Thyroid gland (tissue), 4 donors: ENCODE measurements at regions not wholly inside any gene's neighbourhood (a gene's known extent, or its start where the extent isn't known, plus 50 kb on each side); places are given as distances from the start of the nearest gene placed in this dataset.

Experiments
- POLR2A ChIP-seq, 2 donors: fragments of 450-650 bp; IDR thresholded peaks; one replicate each; pipeline ENCODE4 v1.6.1; 2017; ENCODE audit warnings: antibody characterized with exemption in 2 of 2, mild to moderate bottlenecking in 2 of 2, moderate library complexity in 1 of 2
- TF ChIP-seq, protein P1 (sequence below), 6 experiments: fragments of 200-600 bp in 3 of 6; fragments of 450-650 bp in 3 of 6; sonication (generic) in 3 of 6; IDR thresholded peaks; one replicate each; pipeline ENCODE4 v1.5.1; 2016 to 2019; ENCODE audit warnings: antibody characterized with exemption in 6 of 6, mild to moderate bottlenecking in 2 of 6, inconsistent platforms in 1 of 6, moderate library complexity in 1 of 6

DNA sequence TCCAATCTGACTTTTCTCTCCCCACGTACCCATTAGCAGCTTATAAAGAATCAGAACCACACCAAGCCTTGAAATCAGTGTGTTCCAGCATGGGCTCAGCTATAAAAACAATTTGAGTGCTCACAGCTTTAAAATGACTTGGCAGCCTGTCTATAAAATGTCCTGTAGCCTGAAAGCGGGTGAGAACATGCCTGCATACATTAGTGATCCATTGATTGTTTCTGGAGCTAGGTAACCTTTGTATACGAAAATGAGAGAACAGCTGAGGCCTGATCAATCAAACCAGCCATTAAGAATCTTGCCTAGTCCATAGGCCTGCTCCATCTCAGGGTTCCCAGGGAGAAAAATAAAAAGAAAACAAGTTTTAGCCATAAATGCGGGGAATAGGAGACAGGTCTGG is 245.8 kb upstream of the SULF2 start:
- TF ChIP-seq, protein P1, sequence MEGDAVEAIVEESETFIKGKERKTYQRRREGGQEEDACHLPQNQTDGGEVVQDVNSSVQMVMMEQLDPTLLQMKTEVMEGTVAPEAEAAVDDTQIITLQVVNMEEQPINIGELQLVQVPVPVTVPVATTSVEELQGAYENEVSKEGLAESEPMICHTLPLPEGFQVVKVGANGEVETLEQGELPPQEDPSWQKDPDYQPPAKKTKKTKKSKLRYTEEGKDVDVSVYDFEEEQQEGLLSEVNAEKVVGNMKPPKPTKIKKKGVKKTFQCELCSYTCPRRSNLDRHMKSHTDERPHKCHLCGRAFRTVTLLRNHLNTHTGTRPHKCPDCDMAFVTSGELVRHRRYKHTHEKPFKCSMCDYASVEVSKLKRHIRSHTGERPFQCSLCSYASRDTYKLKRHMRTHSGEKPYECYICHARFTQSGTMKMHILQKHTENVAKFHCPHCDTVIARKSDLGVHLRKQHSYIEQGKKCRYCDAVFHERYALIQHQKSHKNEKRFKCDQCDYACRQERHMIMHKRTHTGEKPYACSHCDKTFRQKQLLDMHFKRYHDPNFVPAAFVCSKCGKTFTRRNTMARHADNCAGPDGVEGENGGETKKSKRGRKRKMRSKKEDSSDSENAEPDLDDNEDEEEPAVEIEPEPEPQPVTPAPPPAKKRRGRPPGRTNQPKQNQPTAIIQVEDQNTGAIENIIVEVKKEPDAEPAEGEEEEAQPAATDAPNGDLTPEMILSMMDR (IDR thresholded peaks at IDR 0.05): no peak
- TF ChIP-seq POLR2A (IDR thresholded peaks at IDR 0.05): no peak
